Panc1 (cell line): ENCODE measurements at regions not wholly inside any gene's neighbourhood (a gene's known extent, or its start where the extent isn't known, plus 50 kb on each side); places are given as distances from the start of the nearest gene placed in this dataset.

Experiments used
- CTCF ChIP-seq: fragments of 450-650 bp; IDR thresholded peaks from 2 replicates; pipeline ENCODE4 v1.5.1; 2017; ENCODE audit warnings: mild to moderate bottlenecking
- SIN3A ChIP-seq: IDR thresholded peaks from 2 replicates; pipeline ENCODE4 v1.6.1; 2012; ENCODE audit warnings: low read depth, mild to moderate bottlenecking, low read length, moderate library complexity, borderline replicate concordance; ENCODE audit not compliant: insufficient read depth

GRCh38 chr5:158623971-158624370 lies 475.7 kb downstream of the EBF1 start:
- TF ChIP-seq CTCF (no peak), SIN3A (no peak)
